Panc1 (cell line): ENCODE measurements at regions not wholly inside any gene's neighbourhood (a gene's known extent, or its start where the extent isn't known, plus 50 kb on each side); places are given as distances from the start of the nearest gene placed in this dataset.

ENCODE experiments used
- ATAC-seq: fragments of 200-7000 bp; cut with Tn5 transposase; 2 replicates; pipeline ENCODE4 v1.9.1; 2020; ENCODE audit warnings: mild to moderate bottlenecking, moderate library complexity
- BruUV-seq: library from RNA; stranded (reverse); fragments of 400-500 nt; replicated peaks from 2 replicates; lab custom pipeline; 2021; lab: Mats Ljungman, UMichigan
- CTCF ChIA-PET: fragments of 300-600 bp; sonication (Branson Sonifier 250); formaldehyde crosslinking; loops from one replicate; lab custom pipeline; 2022; ENCODE audit warnings: antibody characterized with exemption; lab: Charles Lee
- POLR2A ChIA-PET: fragments of 300-600 bp; sonication (Branson Sonifier 250); formaldehyde crosslinking; loops from one replicate; lab custom pipeline; 2022; ENCODE audit warnings: antibody characterized with exemption; lab: Charles Lee
- DNase-seq: peaks from one replicate; pipeline ENCODE4 v3.0.0-alpha.2; 2010; ENCODE audit warnings: low read depth, low spot score
- H3K27ac ChIP-seq: 2 replicates; pipeline ENCODE4 v1.5.1; 2011; ENCODE audit warnings: mild to moderate bottlenecking, low read length, inconsistent platforms
- H3K27me3 ChIP-seq: fragments of 200-500 bp; sonication (Bioruptor generic); 2 replicates; pipeline ENCODE4 v1.6.0; 2014; ENCODE audit warnings: low read length, inconsistent platforms; ENCODE audit not compliant: control insufficient read depth, insufficient read depth
- H3K36me3 ChIP-seq: fragments of 200-500 bp; sonication (Bioruptor generic); 2 replicates; pipeline ENCODE4 v1.5.1; 2014; ENCODE audit warnings: inconsistent platforms, mild to moderate bottlenecking, low read length, moderate library complexity; ENCODE audit not compliant: control insufficient read depth, insufficient read depth
- H3K4me1 ChIP-seq: 2 replicates; pipeline ENCODE4 v1.5.1; 2011; ENCODE audit warnings: inconsistent platforms, mild to moderate bottlenecking, low read length, moderate library complexity; ENCODE audit not compliant: control insufficient read depth, insufficient read depth
- H3K4me3 ChIP-seq, 2 experiments: 2 replicates each; pipeline ENCODE4 v1.5.1; 2011 to 2012; ENCODE audit warnings: low read depth in 2 of 2, low read length in 2 of 2, mild to moderate bottlenecking in 2 of 2, inconsistent platforms in 1 of 2, moderate library complexity in 1 of 2
- H3K9me3 ChIP-seq: fragments of 200-500 bp; sonication (Bioruptor generic); 2 replicates; pipeline ENCODE4 v1.5.1; 2014; ENCODE audit warnings: low read depth, mild to moderate bottlenecking, inconsistent platforms, low read length, moderate library complexity; ENCODE audit not compliant: control insufficient read depth, insufficient read depth
- POLR2AphosphoS5 ChIP-seq: IDR thresholded peaks from 2 replicates; pipeline ENCODE4 v1.6.1; 2012; ENCODE audit warnings: mild to moderate bottlenecking, low read depth, low read length, moderate library complexity
- SIN3A ChIP-seq: IDR thresholded peaks from 2 replicates; pipeline ENCODE4 v1.6.1; 2012; ENCODE audit warnings: low read depth, mild to moderate bottlenecking, low read length, moderate library complexity, borderline replicate concordance; ENCODE audit not compliant: insufficient read depth
- TCF7L2 ChIP-seq: IDR thresholded peaks from 2 replicates; pipeline ENCODE4 v1.6.1; 2011; ENCODE audit warnings: mild to moderate bottlenecking, low read depth, low read length, inconsistent platforms
- in situ Hi-C: cut with HindIII; loops from 2 replicates; pipeline ENCODE4 v1.10.0; 2016; ENCODE audit warnings: low sequenced_read_pairs, low pct_unique_long_range_greater_than_20kb
- intact Hi-C: fragments of 100-400 bp; cut with micrococcal nuclease; formaldehyde crosslinking; loops from one replicate; pipeline ENCODE4 v1.10.0; 2022; ENCODE audit not compliant: unreplicated experiment
- TF ChIP-seq, protein P1 (sequence below): fragments of 450-650 bp; IDR thresholded peaks from 2 replicates; pipeline ENCODE4 v1.5.1; 2017; ENCODE audit warnings: mild to moderate bottlenecking
- TF ChIP-seq, protein P2 (sequence below), 2 experiments: IDR thresholded peaks; 2 replicates each; pipeline ENCODE4 v1.6.1; 2011 to 2012; ENCODE audit warnings: low read depth in 2 of 2, control low read depth in 1 of 2, low read length in 1 of 2, mild to moderate bottlenecking in 1 of 2, moderate library complexity in 1 of 2; ENCODE audit not compliant: insufficient read depth in 1 of 2

DNA sequence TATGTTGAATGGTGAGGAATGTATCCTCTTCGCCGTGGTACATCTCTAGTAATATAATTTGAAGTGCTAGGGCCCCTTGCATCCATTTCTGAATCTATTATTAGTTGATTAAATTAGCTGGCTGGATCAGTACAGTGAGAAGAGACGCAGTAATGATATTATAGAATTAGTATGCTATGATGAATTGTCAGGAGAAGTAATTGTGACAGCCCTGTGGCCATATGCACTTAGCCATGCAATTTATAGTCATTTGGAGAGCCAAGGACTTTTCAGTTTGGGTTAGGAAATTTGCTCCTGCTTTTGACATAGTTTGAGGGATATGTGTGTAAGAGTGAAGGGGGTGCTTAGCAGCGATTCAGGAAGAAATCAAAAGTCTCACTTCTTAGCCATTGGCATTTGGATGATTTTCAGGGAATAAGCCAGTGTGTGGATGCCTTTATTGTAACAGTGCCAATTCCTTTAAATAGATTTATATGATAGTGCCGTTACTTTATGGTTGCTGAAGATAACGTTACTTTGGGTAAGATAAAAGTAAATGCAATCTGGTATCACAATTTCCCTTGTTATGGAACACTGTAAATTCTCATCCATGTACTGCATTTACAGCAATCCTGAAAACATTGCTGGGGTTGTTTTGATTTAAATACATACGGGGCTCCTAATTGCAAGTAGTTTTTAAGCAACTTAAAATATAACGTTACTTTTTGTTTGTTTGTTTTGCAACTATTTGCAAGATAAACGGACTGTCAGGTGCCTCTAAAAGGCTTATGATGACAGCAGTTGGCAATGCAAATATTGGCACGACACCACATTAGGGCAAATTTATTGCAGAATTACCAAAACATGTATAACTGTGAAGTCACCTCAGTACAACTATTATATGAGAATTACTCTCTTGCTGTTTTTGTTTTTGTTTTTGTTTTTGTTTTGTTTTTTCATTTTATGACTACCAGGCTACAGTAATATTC is 875.4 kb upstream of the WWC1 start:
- H3K27ac ChIP-seq, result no peak overlapping the region

DNA sequence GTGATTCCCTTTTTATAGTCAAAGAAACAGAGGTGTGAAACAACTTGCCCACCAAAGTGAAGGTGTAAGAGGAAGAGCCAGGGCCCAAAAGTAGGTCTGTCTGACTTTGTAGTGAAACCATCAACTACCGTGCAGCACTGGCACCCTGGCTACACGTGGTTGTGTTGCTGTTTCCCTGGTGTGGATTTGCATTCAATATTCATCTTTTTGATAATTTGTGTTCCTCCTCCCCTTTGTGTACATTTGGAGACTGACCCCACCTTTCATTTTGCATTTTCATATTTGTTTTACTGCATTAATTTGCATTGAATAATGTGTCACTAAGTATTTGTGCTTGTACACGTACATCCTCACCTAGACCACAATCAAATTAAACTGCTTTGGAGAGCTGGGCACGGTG is 873.8 kb upstream of the WWC1 start:
- CTCF ChIA-PET, result no interaction called here
- H3K4me1 ChIP-seq, result no peaks in the 10 kb centered on the region
- DNase-seq (no peak), ATAC-seq (no peak)
- H3K27me3 ChIP-seq, result no peaks in the 10 kb centered on the region
- H3K9me3 ChIP-seq, result no peaks in the 10 kb centered on the region
- intact Hi-C loops, result no loop called here
- no peak for TF ChIP-seq POLR2AphosphoS5
- no peak for TF ChIP-seq TCF7L2
- TF ChIP-seq SIN3A, result no peak
- TF ChIP-seq, protein P1, sequence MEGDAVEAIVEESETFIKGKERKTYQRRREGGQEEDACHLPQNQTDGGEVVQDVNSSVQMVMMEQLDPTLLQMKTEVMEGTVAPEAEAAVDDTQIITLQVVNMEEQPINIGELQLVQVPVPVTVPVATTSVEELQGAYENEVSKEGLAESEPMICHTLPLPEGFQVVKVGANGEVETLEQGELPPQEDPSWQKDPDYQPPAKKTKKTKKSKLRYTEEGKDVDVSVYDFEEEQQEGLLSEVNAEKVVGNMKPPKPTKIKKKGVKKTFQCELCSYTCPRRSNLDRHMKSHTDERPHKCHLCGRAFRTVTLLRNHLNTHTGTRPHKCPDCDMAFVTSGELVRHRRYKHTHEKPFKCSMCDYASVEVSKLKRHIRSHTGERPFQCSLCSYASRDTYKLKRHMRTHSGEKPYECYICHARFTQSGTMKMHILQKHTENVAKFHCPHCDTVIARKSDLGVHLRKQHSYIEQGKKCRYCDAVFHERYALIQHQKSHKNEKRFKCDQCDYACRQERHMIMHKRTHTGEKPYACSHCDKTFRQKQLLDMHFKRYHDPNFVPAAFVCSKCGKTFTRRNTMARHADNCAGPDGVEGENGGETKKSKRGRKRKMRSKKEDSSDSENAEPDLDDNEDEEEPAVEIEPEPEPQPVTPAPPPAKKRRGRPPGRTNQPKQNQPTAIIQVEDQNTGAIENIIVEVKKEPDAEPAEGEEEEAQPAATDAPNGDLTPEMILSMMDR, result no peak
- TF ChIP-seq, protein P2, sequence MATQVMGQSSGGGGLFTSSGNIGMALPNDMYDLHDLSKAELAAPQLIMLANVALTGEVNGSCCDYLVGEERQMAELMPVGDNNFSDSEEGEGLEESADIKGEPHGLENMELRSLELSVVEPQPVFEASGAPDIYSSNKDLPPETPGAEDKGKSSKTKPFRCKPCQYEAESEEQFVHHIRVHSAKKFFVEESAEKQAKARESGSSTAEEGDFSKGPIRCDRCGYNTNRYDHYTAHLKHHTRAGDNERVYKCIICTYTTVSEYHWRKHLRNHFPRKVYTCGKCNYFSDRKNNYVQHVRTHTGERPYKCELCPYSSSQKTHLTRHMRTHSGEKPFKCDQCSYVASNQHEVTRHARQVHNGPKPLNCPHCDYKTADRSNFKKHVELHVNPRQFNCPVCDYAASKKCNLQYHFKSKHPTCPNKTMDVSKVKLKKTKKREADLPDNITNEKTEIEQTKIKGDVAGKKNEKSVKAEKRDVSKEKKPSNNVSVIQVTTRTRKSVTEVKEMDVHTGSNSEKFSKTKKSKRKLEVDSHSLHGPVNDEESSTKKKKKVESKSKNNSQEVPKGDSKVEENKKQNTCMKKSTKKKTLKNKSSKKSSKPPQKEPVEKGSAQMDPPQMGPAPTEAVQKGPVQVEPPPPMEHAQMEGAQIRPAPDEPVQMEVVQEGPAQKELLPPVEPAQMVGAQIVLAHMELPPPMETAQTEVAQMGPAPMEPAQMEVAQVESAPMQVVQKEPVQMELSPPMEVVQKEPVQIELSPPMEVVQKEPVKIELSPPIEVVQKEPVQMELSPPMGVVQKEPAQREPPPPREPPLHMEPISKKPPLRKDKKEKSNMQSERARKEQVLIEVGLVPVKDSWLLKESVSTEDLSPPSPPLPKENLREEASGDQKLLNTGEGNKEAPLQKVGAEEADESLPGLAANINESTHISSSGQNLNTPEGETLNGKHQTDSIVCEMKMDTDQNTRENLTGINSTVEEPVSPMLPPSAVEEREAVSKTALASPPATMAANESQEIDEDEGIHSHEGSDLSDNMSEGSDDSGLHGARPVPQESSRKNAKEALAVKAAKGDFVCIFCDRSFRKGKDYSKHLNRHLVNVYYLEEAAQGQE (IDR thresholded peaks at IDR 0.05; ENCODE audit: insufficient read depth in 1 of 2, low read depth in 2 of 2, low read length in 1 of 2), result no peak
- H3K27ac ChIP-seq, result no peak overlapping the region
- POLR2A ChIA-PET, result no interaction called here
- H3K36me3 ChIP-seq, result no peaks in the 10 kb centered on the region
- in situ Hi-C loops, result no loop called here
- H3K4me3 ChIP-seq, result no peak overlapping the region
- BruUV-seq, result no TSS peak

More for the DNA sequence above, 875.4 kb upstream of the WWC1 start:
- ATAC-seq (no peak), DNase-seq (no peak)
- no peaks in the 10 kb centered on the region for H3K36me3 ChIP-seq
- no peaks in the 10 kb centered on the region for H3K9me3 ChIP-seq
- BruUV-seq, result no TSS peak
- H3K4me1 ChIP-seq, result no peaks in the 10 kb centered on the region
- intact Hi-C loops, result no loop called here
- ChIA-PET POLR2A (no interaction called here), CTCF (no interaction called here)
- no peaks in the 10 kb centered on the region for H3K27me3 ChIP-seq
- in situ Hi-C loops, result no loop called here
- TF ChIP-seq, protein P1, result no peak
- TF ChIP-seq, protein P2 (IDR thresholded peaks at IDR 0.05; ENCODE audit: insufficient read depth in 1 of 2, low read depth in 2 of 2, low read length in 1 of 2), result no peak
- no peak for TF ChIP-seq TCF7L2
- no peak for TF ChIP-seq SIN3A
- TF ChIP-seq POLR2AphosphoS5, result no peak
- no peak overlapping the region for H3K4me3 ChIP-seq
